ENCODE measurements at regions not wholly inside any gene's neighbourhood (a gene's known extent, or its start where the extent isn't known, plus 50 kb on each side); places are given as distances from the start of the nearest gene placed in this dataset.

DNA sequence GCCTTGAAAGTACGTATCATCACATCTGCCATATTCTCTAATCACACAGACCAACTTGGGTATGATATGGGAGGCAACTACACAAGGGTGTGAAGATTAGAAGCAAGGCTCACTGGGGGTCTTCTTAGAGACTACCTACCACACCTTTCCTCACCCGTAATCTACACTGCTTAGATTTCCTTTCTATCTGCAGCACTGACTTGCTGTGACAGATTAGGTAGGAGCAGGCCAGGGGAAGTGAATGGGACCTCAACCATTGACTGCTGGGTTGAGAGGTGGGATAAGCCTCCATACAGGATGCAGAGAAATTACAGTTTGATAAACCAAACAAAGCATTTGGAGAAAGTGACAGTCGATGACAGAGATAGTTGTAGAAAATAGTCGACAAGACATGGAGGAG is 119.0 kb upstream of the SERPINE2 start:
- TF ChIP-seq CEBPB (IDR thresholded peaks at IDR 0.05; ENCODE audit: low read depth, low read length): no peak
- TF ChIP-seq POLR2AphosphoS5 (IDR thresholded peaks at IDR 0.05; ENCODE audit: low read depth, low read length): no peak
- no peak for TF ChIP-seq JUND (IDR thresholded peaks at IDR 0.05; ENCODE audit: low read length)
- TF ChIP-seq PHF8 (conservative IDR thresholded peaks at IDR 0.05; ENCODE audit: low read depth, low read length): no peak
- TF ChIP-seq EP300 (IDR thresholded peaks at IDR 0.05; ENCODE audit: borderline replicate concordance in 1 of 2, low read depth in 2 of 2, low read length in 2 of 2): no peak
- no peak for TF ChIP-seq MAFK (IDR thresholded peaks at IDR 0.05; ENCODE audit: low read depth, low read length)
- no peak for TF ChIP-seq POLR2A (IDR thresholded peaks at IDR 0.05; ENCODE audit: control extremely low read depth in 1 of 2, low read depth in 2 of 2, low read length in 2 of 2)
- no peak for TF ChIP-seq CHD1 (IDR thresholded peaks at IDR 0.05; ENCODE audit: low read depth, low read length)
- no peak for TF ChIP-seq YY1 (IDR thresholded peaks at IDR 0.05; ENCODE audit: low read depth, low read length)
- TF ChIP-seq RBBP5 (IDR thresholded peaks at IDR 0.05; ENCODE audit: borderline replicate concordance, low read depth, low read length): no peak
- no peak for TF ChIP-seq KDM1A (IDR thresholded peaks at IDR 0.05; ENCODE audit: borderline replicate concordance, low read length)
